Activated CD4-positive, alpha-beta T cell treated with anti-CD3 and anti-CD28 coated beads, Interleukin-2, amount 50 U/mL, for 48 hours (primary cell): ENCODE measurements at regions not wholly inside any gene's neighbourhood (a gene's known extent, or its start where the extent isn't known, plus 50 kb on each side); places are given as distances from the start of the nearest gene placed in this dataset.

Source experiments
- DNase-seq, 2 experiments: peaks; one replicate each; pipeline ENCODE4 v3.0.0-alpha.2; 2020

DNA sequence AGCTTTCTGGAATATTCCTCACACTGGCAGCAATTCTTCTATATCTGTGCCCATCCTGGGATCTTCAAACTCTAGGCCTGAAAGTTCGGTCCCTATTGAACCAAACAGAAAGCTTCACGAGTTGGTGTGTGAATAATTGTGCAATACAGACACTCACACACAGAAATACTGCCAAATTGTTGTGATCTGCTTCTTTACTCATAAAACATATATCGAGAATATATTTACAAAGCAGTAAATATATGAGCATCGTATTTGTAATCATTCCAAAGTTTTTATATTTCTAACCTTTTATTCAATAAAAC, 56.6 kb upstream of the BEX4 start:
- DNase-seq, result no peak

DNA sequence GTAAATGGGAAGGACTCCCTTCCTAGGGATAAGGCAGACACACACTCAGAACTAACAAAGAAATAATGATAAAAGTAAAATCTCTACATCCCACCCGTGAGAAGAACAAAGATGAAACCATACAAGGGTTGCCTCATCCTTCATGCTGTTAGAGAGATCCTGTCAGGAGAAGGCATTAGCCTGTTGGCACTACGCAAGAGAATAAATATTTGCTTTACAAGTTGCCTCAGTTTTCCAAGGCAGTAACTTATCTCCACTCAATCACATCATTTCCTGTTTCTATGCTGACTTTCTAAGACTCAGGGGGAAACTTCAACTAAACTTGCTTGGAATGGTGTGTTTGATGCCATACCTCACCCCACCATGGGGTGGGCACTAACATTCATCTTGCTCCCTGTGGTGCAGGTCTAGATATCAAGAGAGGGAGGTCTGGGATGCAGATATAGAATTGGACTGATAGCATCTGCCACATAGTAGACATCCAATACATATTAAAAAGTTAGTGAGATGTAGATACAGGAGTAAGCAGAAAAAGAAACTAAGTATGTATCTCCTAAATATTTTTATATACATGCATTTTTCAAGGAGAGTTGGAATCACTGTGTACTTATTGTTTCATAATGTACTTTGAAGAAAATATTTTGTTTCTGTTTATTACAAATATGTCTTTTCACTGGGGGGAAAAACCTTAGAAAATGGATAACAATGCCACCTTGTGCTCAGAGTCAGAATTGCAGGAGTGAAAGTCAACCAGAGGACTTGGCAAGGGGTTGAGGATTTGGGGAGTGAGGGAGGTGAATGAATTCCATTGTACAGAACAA, 57.2 kb upstream of the BEX4 start:
- DNase-seq, result peak; percentile 4 to 12

DNA sequence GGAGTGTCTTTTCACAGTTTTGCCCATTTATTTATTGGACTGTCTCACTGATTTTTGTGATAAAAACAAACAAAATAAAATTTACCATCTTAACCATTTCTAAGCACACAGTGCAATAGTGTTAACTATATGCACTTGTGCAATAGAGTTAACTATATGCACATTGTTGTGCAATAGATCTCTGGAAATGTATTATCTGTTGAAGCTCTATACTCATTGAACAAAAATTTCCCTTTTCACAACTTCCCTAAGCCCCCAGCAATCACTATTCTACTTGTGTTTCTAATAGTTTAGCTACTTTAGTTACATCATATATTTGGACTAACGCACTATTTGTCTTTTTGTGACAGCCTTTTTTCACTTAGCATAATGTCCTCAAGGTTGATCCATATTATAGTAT, 59.7 kb upstream of the BEX4 start:
- no peak for DNase-seq

DNA sequence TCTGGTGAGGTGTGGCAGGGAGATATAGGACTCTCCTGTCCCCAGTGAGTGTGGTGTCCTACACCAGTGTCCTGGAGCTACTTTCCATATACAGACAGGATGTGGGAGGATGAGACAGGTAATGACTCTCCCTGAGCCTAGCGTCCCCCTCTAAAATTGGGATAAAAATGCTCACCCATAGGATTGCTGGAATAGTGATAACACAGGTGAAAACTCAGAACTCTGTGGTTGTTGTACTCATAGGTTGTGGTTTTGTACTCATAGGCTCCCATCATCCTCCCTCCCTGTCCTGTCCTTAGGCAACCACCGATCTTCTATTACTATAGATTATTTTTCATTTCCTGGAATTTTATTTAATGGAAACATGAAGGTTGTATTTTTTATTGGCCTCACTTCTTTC, 60.7 kb upstream of the NXF3 start:
- DNase-seq, result no peak

DNA sequence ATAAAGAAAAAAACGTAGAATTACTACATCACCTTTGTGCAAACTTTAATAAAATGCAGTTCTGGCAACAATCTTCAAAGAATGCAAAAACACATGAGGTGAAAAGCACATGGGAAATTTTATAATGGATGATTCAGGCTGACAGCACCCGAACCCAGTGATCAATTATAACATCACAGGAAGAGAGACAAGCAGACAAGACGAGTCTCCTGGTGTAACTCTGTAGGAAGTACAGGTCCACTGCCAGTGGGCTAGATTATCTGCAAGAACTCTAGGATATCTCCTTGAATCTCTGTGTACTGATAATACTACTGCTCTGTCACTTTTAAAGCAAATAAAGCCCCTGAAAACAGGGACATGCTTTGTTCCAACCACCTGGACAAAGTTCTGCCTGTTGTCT, 58.9 kb upstream of the NXF3 start:
- DNase-seq, result no peak

DNA sequence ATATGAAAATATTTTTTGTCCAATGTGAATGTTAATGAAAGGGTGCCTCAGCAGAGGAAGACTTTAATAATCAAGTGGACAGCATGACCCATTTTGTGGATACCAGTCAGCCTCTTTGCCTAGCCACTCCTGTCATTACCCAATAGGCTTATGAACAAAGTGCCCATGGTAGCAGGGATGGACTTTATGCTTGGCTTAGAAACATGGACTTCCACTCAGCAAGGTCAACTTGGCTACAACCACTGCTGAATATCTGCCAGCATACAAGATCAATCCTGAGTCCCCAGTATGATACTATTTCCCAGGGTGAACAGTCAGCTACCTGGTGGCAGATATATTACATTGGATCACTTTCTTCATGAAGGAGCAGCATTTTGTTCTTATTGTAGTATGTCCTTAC, 56.7 kb upstream of the NXF3 start:
- no peak for DNase-seq

DNA sequence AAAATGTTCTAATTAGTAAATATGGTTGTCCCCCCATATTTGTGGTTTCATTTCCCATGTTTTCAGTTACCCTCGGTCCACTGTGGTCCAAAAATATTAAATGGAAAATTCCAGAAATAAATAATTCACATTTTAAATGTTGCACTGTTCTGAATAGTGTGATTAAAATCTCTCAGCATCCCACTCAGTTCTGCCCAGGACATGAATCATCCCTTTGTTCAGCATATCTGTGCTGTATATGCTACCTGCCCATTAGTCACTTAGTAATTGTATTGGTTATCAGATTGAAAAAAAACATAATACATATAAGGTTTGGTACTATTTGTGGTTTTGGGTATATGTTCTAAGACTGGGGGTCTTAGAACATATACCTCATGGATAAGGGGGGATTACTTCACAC, 55.1 kb upstream of the NXF3 start:
- DNase-seq, result no peak
